Karpas-422 (cell line): ENCODE measurements at regions not wholly inside any gene's neighbourhood (a gene's known extent, or its start where the extent isn't known, plus 50 kb on each side); places are given as distances from the start of the nearest gene placed in this dataset.
"Not testable (repeated sequence)": the region's sequence is repeated elsewhere in the genome, so short reads cannot be mapped to it uniquely, and the experiment has no call there.

Experiments used
- DNase-seq: peaks from one replicate; pipeline ENCODE4 v3.0.0-alpha.2; 2015
- H2AFZ ChIP-seq: fragments of 200-600 bp; sonication (generic); 2 replicates; pipeline ENCODE4 v1.6.1; 2014; ENCODE audit warnings: antibody characterized with exemption, low read length, mixed read lengths
- H3K27ac ChIP-seq: fragments of 200-600 bp; sonication (generic); 2 replicates; pipeline ENCODE4 v1.5.1; 2014; ENCODE audit warnings: mild to moderate bottlenecking, low read length, moderate library complexity
- H3K27me3 ChIP-seq: fragments of 200-600 bp; sonication (generic); 2 replicates; pipeline ENCODE4 v1.6.1; 2014; ENCODE audit warnings: low read length, mixed read lengths
- H3K36me3 ChIP-seq: fragments of 200-600 bp; sonication (generic); 2 replicates; pipeline ENCODE4 v1.6.1; 2014; ENCODE audit warnings: low read length, mixed read lengths; ENCODE audit not compliant: insufficient read depth
- H3K4me1 ChIP-seq: fragments of 200-600 bp; sonication (generic); 2 replicates; pipeline ENCODE4 v1.6.1; 2014; ENCODE audit warnings: mild to moderate bottlenecking, low read length, mixed read lengths
- H3K4me2 ChIP-seq: fragments of 200-600 bp; sonication (generic); 2 replicates; pipeline ENCODE4 v1.6.1; 2014; ENCODE audit warnings: low read length, low read depth, mild to moderate bottlenecking; ENCODE audit not compliant: poor library complexity, severe bottlenecking
- H3K4me3 ChIP-seq: fragments of 200-600 bp; sonication (generic); 2 replicates; pipeline ENCODE4 v1.5.1; 2014; ENCODE audit warnings: mild to moderate bottlenecking, antibody characterized with exemption, low read length, mixed read lengths
- H3K79me2 ChIP-seq: fragments of 200-600 bp; sonication (generic); 2 replicates; pipeline ENCODE4 v1.6.1; 2014; ENCODE audit warnings: mild to moderate bottlenecking, low read length, mixed read lengths
- H3K9ac ChIP-seq: fragments of 200-600 bp; sonication (generic); 2 replicates; pipeline ENCODE4 v1.6.0; 2014; ENCODE audit warnings: low read length
- H3K9me2 ChIP-seq: fragments of 200-600 bp; sonication (generic), shearing (Covaris generic); replicated peaks from 2 replicates; pipeline ENCODE4 v1.6.0; 2014; ENCODE audit warnings: mild to moderate bottlenecking, low read length, moderate library complexity; ENCODE audit not compliant: insufficient read depth
- H3K9me3 ChIP-seq: fragments of 300-700, 200-600 bp; sonication (generic); 2 replicates; pipeline ENCODE4 v1.6.1; 2014; ENCODE audit warnings: low read length, mixed read lengths
- H4K20me1 ChIP-seq: fragments of 200-600 bp; sonication (generic); 2 replicates; pipeline ENCODE4 v1.6.1; 2014; ENCODE audit warnings: mild to moderate bottlenecking, antibody characterized with exemption, low read length, low read depth; ENCODE audit not compliant: insufficient read depth

DNA sequence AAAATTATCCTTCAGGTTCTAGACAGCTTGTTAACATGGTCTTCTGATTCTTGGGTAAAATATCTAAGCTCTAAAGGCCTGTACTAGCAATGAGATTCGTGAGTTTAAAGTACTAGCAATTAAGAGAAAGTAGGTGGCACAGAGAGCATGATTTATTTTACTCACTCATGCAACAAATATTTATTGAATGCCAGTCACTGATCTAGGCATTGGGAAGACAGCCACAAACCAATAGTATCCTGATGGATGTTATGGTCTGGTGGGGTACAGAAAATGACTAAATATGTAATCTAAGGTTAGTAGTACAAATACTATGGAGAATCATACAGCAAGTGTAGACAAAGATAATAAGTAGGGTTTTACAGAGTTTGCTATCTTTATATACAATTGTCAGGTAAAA lies 751.3 kb downstream of the ZNF385D start:
- no peaks in the 10 kb centered on the region for H3K36me3 ChIP-seq
- H3K4me3 ChIP-seq, result no peak overlapping the region
- no peaks in the 10 kb centered on the region for H3K27me3 ChIP-seq
- no peak for DNase-seq
- no peaks in the 10 kb centered on the region for H3K79me2 ChIP-seq
- no peaks in the 10 kb centered on the region for H3K4me1 ChIP-seq
- no peaks in the 10 kb centered on the region for H3K9me2 ChIP-seq
- no peak overlapping the region for H2AFZ ChIP-seq
- no peaks in the 10 kb centered on the region for H4K20me1 ChIP-seq
- no peak overlapping the region for H3K27ac ChIP-seq
- no peak overlapping the region for H3K4me2 ChIP-seq
- no peak overlapping the region for H3K9ac ChIP-seq
- H3K9me3 ChIP-seq, result no peaks in the 10 kb centered on the region

DNA sequence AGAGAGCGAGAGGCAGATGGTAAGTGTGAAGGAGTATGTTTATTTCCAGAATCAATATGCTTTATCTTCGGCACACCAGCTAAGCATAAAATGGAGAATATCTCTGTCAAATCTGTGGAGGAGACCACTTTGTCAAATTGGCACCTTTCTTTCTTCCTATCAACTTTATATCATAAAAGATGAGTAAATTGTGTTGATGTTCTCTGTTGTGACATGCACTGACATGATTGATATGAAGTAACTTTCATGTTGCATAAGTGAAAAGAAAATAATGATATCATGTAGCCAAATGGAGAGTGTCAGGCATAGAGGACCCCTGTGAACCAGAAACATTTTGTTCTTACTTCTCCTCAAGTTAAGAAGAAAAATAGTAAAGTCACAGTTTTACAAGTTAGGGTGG lies 753.8 kb downstream of the ZNF385D start:
- no peaks in the 10 kb centered on the region for H4K20me1 ChIP-seq
- no peak for DNase-seq
- no peak overlapping the region for H3K27ac ChIP-seq
- no peak overlapping the region for H3K4me3 ChIP-seq
- H3K4me2 ChIP-seq, result no peak overlapping the region
- no peaks in the 10 kb centered on the region for H3K9me3 ChIP-seq
- H3K27me3 ChIP-seq, result no peaks in the 10 kb centered on the region
- no peaks in the 10 kb centered on the region for H3K79me2 ChIP-seq
- no peak overlapping the region for H2AFZ ChIP-seq
- H3K4me1 ChIP-seq, result no peaks in the 10 kb centered on the region
- H3K9ac ChIP-seq, result no peak overlapping the region
- H3K36me3 ChIP-seq, result no peaks in the 10 kb centered on the region
- H3K9me2 ChIP-seq, result no peaks in the 10 kb centered on the region

DNA sequence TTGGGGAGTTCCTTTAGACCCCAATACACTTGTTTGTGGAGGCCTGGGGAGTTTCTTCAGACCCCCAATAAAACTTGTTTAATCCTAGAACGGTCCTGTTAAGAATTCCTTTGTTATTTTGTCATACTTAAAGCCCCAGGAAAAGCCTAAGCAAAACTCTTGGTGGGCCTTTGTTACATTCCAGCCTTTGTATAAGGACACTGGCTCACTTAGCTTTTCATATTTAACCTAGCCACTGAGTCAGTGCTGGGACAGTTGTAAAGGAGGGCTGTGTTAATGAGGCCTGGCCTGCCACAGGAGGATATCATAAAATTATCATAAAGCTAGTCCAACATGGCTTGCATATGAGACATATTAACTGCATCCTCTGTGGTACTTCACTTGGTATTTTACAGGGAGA lies 760.1 kb downstream of the ZNF385D start:
- no peaks in the 10 kb centered on the region for H3K36me3 ChIP-seq
- no peaks in the 10 kb centered on the region for H3K27me3 ChIP-seq
- H3K27ac ChIP-seq, result no peak overlapping the region
- H3K4me3 ChIP-seq, result no peak overlapping the region
- H3K4me1 ChIP-seq, result no peaks in the 10 kb centered on the region
- no peaks in the 10 kb centered on the region for H3K9me3 ChIP-seq
- no peaks in the 10 kb centered on the region for H4K20me1 ChIP-seq
- DNase-seq, result no peak
- no peak overlapping the region for H3K9ac ChIP-seq
- H2AFZ ChIP-seq, result no peak overlapping the region
- no peaks in the 10 kb centered on the region for H3K9me2 ChIP-seq
- no peak overlapping the region for H3K4me2 ChIP-seq
- no peaks in the 10 kb centered on the region for H3K79me2 ChIP-seq

DNA sequence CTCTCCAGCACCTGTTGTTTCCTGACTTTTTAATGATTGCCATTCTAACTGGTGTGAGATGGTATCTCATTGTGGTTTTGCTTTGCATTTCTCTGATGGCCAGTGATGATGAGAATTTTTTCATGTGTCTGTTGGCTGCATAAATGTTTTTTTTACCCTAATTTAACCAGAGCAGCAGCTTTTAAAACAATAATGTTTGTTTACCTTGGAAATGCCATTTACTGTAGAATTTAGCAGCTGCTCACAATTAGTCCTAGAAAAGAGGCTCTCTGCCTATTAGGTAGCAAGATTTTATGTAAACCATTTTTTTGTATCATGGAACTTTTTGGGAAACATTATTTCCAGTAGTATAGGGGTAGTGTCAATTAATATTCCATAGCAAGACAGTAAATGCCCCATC lies 761.4 kb downstream of the ZNF385D start:
- H3K4me2 ChIP-seq, H3K9me3 ChIP-seq, H3K4me1 ChIP-seq, H2AFZ ChIP-seq, H3K27ac ChIP-seq, H3K9me2 ChIP-seq, H3K79me2 ChIP-seq, H3K27me3 ChIP-seq, DNase-seq, H3K4me3 ChIP-seq, H4K20me1 ChIP-seq, H3K36me3 ChIP-seq, H3K9ac ChIP-seq: not testable (repeated sequence)

DNA sequence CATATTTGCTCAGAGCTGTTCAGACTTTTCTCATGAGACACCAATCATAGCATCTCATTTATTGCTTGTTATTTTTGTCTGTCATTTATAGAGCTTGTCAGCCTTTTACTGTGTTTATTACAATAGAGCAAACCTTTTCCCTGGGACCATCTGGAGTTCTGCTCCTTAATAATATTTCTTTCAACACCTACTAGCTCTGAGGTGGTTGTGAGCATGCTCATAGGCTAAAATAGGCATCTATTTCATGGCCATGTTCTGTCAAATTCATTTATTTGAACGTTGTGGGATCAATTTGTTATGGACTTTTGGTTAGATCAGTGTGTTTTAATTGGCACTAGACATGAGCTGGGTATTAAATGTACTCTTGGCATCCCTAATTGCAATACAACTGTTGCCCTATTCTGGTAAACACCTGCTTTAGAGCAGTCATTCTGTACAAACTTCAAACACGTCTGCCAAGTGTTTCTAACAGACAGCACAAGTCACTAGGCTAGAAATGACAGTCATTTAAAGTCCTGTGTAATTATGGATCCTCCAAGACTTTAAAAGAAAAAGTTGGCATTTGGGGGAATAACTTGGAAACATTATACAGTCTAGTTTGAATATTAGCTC lies 766.3 kb downstream of the ZNF385D start:
- no peaks in the 10 kb centered on the region for H3K79me2 ChIP-seq
- DNase-seq, result no peak
- no peaks in the 10 kb centered on the region for H4K20me1 ChIP-seq
- no peak overlapping the region for H3K4me2 ChIP-seq
- no peaks in the 10 kb centered on the region for H3K4me1 ChIP-seq
- no peak overlapping the region for H3K27ac ChIP-seq
- H2AFZ ChIP-seq, result no peak overlapping the region
- H3K4me3 ChIP-seq, result no peak overlapping the region
- H3K9ac ChIP-seq, result no peak overlapping the region
- peaks cover 5% of the 10 kb centered on the region; the same call in 1 of the 2 replicates for H3K9me3 ChIP-seq
- no peaks in the 10 kb centered on the region for H3K36me3 ChIP-seq
- no peaks in the 10 kb centered on the region for H3K9me2 ChIP-seq
- H3K27me3 ChIP-seq, result no peaks in the 10 kb centered on the region

DNA sequence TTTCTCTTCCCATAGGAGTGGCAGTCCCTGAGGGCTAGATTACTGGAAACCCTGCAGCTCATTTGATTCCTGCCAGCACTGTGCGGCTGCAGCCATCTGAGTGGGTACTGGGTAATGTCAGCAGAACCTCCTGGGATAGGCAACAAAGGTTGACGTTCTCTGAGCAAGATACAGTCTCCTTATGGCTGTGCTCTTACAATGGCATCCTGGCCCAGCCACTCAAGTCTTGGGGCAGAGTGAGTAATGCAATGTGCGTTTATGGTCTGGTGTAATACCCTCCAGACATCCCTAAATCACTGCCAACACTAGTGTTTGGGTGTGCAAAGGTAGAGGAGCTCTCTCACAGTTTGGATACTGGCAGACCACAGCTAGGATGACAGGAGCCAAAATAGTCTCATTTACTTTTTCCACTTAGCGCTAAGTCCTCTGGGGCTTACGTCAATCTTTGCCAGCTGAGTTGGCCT lies 775.8 kb downstream of the ZNF385D start:
- Histone ChIP-seq H3K36me3 (no peaks in the 10 kb centered on the region), H3K4me2 (no peak overlapping the region), H3K9me3 (peaks cover 9% of the 10 kb centered on the region), H3K4me3 (no peak overlapping the region), H3K9me2 (no peaks in the 10 kb centered on the region), H3K27me3 (no peaks in the 10 kb centered on the region), H4K20me1 (no peaks in the 10 kb centered on the region), H3K9ac (no peak overlapping the region), H3K27ac (no peak overlapping the region), H3K79me2 (no peaks in the 10 kb centered on the region), H2AFZ (no peak overlapping the region), H3K4me1 (no peaks in the 10 kb centered on the region)
- no peak for DNase-seq

DNA sequence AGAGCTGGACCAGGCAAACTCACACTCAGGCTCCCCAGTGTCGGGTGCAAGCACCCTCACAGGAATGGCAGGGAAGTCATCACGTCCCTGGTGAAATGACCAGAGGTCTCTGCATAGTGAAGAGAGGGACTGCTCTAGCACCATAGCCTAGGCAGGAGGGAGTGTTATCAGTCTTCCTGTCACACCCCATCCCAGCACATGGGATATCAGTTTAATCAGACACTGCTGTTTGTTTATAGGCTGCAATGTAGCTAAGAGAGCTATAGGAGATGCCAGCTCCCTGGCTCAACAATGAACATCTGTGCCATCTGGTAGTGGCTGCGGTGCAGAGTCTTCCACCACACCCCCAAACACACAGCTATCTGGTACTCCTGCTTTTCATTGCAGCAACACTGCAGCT lies 776.6 kb downstream of the ZNF385D start:
- no peaks in the 10 kb centered on the region for H3K9me2 ChIP-seq

DNA sequence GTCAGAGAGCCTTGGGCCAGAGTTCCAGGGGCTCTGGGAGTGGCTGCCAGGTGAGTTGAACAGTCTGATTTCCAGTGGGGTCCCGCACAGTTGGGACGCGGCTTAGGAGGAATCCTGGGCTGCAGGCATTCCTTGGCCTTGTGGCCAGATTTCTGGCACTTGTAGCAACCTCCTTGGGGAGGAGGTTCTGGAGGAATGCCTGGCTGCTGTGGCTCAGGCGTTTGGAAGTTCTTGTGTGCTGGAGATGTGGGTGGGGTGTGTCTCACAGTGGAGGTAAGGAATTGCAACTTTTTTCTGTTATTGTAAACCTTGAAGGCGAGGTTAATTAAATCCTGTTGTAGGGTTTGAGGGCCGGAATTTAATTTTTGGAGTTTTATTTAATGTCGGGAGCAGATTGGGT lies 780.2 kb downstream of the ZNF385D start:
- H4K20me1 ChIP-seq, H3K9ac ChIP-seq, H3K4me1 ChIP-seq, H3K27ac ChIP-seq, H3K79me2 ChIP-seq, H3K36me3 ChIP-seq, H3K27me3 ChIP-seq, DNase-seq, H3K9me3 ChIP-seq, H3K4me3 ChIP-seq, H2AFZ ChIP-seq, H3K9me2 ChIP-seq, H3K4me2 ChIP-seq: not testable (repeated sequence)

More for the DNA sequence above, 776.6 kb downstream of the ZNF385D start:
- no peaks in the 10 kb centered on the region for H3K27me3 ChIP-seq
- H3K4me1 ChIP-seq, result no peaks in the 10 kb centered on the region
- no peak overlapping the region for H3K27ac ChIP-seq
- no peaks in the 10 kb centered on the region for H3K36me3 ChIP-seq
- no peak overlapping the region for H3K9ac ChIP-seq
- DNase-seq, result no peak
- H3K4me2 ChIP-seq, result no peak overlapping the region
- no peak overlapping the region for H2AFZ ChIP-seq
- no peak overlapping the region for H3K4me3 ChIP-seq
- peaks cover 2% of the 10 kb centered on the region; the same call in 1 of the 2 replicates for H3K9me3 ChIP-seq
- H4K20me1 ChIP-seq, result no peaks in the 10 kb centered on the region
- H3K79me2 ChIP-seq, result no peaks in the 10 kb centered on the region

DNA sequence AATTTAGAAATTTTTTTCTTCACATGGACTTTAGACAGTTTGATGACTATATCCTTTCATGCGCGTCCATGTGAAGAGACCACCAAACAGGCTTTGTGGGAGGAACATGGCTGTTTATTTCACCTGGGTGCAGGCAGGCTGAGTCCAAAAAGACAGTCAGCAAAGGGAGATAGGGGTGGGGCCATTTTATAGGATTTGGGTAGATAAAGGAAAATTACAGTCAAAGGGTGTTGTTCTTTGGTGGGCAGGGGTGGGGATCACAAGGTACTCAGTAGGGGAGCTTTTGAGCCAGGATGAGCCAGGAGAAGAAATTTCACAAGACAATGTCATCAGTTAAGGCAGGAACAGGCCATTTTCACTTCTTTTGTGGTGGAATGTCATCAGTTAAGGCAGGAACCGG lies 781.5 kb upstream of the SGO1 start:
- not testable (repeated sequence) for H3K4me1 ChIP-seq, H3K9me2 ChIP-seq, DNase-seq, H3K79me2 ChIP-seq, H3K27me3 ChIP-seq, H3K4me2 ChIP-seq, H3K9me3 ChIP-seq, H2AFZ ChIP-seq, H3K9ac ChIP-seq, H3K27ac ChIP-seq, H3K4me3 ChIP-seq, H4K20me1 ChIP-seq, H3K36me3 ChIP-seq
